Fibroblast of the conjunctiva (primary cell): ENCODE measurements at regions not wholly inside any gene's neighbourhood (a gene's known extent, or its start where the extent isn't known, plus 50 kb on each side); places are given as distances from the start of the nearest gene placed in this dataset.

Experiments used
- DNase-seq: peaks from one replicate; pipeline ENCODE4 v3.0.0-alpha.2; 2010; ENCODE audit warnings: low read depth

DNA sequence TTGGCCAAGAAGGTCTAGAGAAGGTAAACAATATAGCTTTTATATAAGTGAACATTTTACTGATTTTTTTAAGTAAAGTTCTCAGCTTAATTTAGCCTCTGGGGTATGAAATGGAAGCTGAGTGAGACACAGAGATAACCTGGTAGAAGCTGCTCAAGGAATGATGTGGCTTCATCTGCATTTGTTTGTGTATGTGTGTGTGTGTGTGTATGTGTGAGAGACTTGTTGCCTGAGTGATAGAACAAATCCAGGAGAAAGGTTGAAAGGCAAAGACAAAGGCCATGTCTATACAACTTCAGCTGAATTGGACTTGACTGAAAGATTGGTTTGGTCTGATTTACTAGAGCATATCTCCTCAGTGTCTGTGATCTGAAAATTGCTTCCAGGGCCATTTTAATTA, 63.6 kb downstream of the PCDH7 start:
- DNase-seq, result no peak

DNA sequence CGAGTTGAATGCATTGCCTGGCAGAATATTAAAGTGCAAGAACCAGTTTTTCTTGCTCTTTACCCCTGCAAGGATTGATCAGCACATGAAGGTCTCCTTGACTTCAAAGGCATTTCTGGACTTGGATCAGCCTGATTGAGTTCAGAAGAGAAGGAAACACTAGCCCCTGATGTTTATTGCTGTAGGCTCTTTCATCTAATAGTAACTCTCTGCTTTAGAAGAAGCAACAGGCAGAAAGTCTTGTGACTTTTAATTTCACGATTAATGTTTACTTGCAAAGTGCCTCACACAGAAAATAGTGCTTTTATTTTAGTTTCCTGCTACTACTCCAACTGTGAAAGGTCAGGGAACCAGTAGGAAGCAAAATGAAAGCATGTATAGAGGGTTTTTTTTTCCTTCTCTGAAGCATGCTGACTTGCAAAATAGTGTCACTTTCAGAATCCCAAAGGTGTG, 69.1 kb downstream of the PCDH7 start:
- no peak for DNase-seq

DNA sequence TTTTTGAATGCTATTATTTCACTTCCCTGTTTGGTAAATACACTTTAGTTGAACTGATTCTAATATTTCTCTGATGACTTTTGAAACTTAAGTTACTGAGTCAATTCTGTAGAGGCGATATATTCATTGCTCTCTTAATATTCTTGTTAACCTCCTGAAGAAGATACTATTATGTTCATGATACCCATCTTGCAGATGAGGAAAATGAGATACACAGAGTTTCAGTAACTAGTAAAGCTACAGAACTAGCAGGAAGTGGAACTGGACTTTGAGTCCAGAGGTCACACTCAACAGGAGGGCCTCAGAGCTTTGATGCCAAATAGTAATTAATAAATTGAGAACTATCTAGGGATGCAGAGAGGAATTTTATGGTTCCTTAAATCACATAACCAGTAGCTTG, 70.0 kb downstream of the PCDH7 start:
- DNase-seq, result no peak

DNA sequence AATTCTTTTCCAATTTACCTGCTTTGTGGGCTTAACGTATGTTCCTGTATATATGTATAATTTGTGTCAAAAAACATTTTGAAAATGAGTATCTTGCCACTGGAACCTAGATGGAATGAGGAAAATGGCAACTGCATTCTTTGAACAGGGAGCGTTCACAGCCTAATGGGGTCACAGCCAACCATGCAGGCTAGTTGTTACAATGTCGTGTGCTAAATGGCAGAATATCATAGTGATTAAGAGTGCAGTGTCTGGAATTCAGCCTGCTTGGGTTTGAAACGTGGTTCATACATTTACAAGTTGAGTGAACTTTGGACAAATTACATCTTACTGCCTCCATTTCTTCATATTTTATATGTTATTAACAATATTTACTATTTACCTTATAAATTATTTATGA, 70.8 kb downstream of the PCDH7 start:
- DNase-seq, result no peak

DNA sequence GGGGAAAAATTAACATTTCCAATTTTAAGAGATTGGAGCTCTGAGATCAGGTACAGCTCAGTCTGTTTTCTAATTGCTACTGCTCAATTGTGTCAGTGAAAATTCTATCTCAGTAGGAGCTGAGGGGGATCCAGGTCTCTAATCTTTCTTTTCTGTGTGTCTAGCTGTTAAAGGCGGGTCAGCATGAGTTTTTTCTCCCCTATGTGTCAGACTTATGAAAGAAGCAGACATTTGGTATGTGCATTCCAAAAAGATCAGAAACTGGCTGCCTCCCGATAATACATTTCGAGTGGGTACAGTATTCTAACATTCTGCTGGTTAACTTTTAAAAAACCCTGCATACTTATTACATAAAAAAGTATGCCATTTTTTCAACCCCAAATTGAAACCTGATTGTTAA, 72.4 kb downstream of the PCDH7 start:
- DNase-seq, result no peak

DNA sequence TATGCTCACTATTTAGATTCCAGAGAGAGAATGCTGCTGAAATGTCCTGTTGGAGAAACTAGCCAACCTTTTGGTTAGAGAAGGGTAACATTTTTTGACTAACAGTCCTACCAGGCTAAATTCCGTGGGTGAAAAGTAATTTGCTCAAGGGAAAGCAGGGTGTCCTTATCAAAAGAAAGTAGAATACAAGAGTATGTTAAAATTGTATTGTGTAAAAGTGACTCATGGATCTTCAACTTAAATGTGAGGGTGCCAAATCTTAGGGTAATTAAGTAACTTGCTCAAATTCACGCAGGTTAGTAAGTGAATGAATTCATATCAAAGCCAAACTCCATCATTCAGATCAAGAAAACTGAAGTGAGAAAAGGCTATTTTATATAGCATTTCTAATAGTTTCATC, 81.7 kb downstream of the PCDH7 start:
- DNase-seq, result no peak

DNA sequence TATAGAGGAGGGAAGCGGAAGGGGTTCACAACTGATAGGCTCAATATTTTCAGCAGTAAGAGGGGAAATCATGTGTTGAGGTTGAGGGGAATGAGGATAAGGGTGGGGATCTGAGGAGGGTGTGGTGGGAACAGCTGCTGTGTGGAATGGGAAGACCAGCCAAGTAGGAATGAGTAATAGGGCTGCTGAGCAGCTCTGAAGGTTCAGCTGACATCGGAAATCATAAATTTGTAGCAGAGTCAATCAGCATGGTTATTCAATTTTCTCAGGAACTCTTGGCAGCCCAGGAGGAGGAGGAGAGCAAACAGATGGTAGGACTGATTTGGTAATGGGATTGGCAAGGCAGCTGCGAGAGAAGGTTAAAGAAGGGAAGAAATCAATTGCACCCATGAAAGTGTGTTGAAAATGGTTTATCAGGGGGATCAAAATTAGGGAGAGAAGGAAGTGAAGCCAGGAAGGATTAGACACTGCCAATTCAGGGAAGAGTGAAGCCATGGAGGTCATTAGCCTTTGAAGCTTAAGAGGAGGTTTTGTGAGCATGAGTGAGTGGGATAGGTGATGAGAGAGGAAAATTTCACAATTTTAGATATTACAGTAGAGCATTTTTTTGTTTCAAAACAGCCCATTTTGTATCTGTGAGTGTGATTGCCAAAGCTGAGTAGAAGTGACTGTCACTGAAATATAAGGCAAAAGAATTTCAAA, 82.6 kb downstream of the PCDH7 start:
- peak; percentile 14 for DNase-seq

DNA sequence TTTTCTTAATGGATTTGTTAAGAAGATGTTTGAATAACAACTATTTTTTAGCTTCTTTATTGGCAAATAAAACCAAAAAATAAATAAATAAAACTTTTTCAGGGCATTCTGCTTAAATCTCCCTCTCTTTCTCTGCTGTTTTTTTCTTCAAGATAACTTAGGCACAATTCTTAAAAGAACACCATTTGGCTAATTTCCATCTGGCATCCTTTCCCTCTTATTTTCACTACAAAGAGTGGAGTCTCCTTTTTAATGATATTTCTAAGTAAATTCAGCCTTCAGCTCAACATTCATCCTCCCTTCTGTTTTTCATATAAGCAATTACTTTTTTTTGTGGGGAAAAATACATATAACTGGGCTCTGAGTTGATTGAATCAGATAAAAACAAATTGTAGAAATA, 88.1 kb downstream of the PCDH7 start:
- no peak for DNase-seq

DNA sequence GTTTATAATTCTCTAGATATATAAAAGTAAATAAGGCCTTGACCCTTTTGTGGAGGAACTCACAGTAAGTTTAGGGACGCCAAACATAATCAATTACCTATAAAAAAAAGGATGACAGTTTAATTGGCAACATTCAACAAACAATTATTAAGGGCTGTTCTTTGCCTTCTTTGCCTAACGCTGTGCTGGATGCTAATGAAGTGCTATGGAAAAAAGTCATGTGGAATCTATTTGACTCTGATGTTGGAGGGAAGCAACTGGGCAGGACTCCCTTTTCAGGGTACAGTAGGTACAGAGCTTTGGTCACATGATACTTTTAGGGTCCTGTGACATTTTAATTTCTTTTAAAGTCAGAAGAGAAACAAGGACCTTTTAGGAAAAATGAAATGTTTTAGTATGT, 91.1 kb downstream of the PCDH7 start:
- no peak for DNase-seq

DNA sequence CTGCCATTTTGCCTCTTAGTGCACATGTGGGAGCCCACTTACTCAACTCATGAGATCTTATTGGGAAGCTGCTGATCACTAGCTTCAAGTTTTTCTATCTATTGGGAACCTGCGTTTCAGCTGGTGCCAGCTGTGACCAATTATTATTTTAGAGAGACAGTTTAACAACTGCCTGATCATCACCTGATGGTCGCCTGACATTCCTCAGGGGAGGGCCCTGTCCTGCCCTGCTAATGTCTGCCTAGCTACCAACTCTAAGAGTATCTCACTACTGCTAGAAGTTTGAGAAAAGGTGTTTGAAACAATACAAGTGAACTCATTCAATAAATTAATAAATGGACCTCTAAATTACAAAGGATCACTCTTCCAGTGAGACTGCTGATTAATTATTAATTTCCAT, 95.5 kb downstream of the PCDH7 start:
- no peak for DNase-seq

DNA sequence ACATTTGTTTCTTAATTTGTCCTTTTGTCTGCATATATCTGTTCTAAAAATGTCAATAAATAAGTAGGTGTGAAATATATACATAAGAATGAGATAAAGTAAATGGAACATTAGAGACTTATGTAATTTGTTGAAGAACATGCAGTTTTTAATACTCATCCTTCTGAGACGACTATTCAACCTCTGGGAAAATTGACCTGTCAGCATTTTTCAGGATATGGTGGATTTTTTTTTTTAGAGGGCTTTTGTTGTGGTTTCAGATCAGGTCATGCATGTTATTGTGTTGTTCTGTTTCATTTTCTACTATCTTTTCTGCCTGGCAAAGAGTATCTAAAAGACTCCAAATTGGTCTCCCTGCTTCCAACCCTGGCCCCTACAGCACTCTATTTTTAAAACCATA, 97.3 kb downstream of the PCDH7 start:
- no peak for DNase-seq

DNA sequence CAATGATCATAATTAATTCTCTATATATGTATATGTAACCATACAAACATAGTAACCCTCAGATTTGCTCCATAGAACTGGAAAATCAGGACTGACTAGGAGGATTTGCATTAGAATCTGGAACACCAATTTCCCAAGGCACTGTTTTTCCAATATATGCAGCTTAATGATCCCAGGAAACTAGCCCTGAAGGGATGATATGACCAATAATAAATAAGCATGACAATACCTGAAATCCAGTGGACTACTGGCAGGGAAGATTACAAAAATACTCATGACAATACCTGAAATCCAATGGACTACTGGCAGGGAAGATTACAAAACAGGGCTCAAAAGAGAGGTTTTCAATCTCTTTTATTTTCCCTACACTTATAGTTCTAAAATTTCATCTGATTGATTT, 98.4 kb downstream of the PCDH7 start:
- no peak for DNase-seq

DNA sequence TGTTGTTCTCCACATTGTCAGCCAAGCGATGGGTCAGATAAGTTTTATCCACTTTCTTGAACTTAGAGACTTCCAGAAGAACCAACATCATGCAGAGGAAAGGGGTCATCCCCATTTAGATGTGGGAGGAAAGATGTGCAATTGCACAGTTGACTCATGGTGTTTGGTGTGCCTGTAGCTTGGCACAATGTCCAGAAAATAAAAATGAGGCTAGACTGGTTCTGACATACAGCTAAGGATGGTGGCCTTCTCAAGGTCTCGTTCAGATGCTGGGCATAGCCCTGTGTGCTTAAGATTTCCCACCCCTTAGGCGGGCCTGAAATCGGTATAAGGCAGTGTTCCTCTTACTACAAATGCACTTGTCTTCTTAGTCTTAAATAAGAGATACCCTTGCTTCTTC, 101.1 kb downstream of the PCDH7 start:
- no peak for DNase-seq

DNA sequence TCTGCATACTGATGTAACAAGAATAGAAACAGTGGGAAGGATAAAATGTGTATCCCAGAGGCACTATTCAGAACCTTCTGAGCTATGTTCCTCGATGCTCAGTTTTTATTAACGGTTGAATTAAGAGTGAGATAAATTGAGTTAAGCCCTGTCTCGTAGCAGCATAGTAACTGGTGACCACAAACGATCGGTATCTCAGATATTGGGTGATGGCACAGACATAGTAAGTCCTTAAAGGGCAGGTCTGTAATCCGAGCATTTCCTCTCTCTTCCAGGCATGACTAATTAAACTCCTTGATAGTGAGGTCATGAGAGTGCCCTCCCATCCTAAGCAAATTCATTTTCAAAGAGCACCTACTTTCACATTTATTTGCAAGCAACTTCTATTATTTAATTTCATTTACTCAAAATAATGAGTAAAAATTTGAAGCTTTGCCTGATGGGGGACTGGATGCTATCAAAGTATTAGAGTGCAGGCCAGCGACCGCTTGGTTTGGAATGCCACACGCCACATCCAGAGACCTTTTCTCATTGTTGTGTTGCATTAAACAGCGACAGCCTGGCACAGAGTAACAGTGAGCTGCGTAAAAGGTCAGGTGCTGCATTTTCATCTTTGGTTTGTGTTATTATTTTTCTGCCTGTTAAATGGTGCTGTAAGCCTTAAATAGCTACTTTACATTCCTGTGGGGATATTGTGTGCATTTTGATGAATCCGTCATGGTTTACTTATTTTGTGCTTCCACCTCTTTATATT, 101.9 kb downstream of the PCDH7 start:
- DNase-seq, result no peak

DNA sequence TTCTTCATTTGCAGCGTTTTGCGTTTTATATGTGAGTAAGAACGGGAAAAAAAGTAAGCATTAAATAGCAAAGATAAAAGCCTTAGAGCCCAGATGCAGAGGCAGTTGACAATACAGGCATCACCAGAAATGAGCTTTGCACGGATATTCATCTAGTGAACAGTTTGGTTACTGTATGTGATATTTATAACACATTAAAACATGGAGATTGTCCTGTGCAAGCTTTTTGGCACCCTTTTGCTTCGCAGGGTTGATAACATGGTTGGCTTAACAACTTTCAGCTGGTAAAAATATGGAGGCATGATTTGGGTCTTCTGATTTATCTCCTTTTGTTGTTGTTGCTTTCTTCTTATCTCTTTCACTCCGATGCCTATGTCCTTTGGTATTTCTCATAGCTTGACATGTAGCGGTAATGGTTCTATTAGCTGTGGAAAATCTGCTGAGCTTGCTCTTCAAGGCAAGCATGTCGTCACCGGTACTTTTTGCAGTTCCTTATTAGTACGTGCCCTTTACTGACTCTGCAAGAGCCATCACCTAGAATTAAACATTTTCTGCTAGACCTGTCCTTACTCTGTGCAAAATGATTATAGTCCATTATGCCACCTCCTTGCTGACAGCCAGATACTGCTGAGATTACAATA, 102.9 kb downstream of the PCDH7 start:
- DNase-seq, result no peak

DNA sequence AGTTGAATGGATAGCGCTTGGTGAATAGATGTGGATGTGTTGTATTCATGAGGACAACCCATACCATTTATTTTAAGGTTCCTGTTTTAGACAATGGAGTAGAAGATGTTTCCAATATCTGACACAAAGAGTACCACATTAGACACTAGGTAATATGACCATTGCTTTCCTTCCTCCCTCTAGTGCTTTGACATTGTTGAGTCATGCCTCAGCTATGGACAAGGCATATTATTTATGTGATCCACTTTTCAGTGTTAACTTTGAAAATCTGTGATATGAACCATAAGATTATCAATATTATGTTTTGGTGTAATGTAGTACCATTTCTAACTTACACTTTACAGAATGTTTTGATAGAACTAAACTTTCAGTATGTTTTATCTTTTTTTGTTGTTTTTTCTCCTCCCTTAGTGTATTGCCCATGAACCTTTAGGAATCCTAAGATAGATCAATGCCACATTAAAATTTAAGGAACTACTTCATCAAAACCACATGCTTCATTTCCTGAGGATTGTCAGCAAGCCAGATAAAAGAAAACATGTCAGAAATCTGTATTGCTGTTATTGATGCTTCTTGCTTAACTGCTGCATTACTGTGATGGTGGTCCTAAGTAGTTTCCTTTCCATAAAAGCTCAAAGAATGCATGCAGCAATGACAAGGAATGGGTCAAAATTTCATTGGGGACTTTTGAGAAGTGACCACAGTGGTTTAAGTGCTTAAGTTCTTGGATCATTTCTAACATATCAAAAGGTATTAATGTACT, 105.0 kb downstream of the PCDH7 start:
- DNase-seq, result no peak

DNA sequence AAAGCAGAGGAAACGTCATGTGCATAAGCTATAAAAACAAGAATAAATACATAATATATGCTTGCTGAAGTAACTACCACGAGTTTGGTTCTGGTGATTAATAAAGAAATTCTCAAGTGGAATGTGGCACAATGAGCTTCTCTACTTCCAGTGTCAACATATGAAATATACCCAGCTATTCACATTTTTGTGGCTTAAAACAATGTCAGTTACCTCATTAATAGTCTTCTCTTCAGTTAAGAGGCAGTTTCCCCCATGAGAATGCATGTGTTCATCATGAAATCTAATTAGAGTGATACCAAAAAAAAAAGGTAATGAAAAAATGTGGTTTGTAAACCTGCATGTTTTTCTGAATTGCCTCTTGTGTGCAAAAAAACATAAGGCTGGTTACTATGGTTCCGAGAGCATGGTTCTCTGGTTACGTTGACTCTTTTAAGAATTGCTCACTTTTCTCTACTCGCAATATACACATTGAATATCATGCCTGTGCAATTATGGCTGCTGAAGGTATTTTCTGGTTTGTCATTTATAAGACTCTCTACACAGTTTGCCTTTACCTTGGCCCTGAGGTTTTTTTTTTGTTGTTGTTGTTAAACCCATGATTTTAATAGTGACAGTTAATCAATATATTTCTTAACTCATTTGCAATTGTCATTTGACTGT, 108.2 kb downstream of the PCDH7 start:
- DNase-seq, result no peak

DNA sequence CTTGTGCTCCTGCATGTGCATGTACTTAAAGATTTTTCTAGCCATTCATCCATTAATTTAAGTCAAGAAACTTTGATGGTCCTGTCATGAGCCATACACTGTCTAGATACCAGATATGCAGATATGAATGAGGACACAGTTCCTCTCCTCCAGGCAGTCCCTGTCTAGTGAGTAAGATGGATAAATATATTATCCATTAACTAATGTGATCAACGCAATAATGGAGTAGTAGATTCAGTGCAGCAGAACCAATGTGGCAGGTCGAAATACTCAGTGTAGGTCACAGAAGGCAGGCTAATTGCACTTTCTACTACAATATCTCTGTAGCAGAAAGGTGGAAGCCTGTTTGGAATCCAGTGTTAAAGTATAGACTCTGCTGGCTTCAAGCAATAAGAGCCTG, 112.5 kb downstream of the PCDH7 start:
- DNase-seq, result no peak

DNA sequence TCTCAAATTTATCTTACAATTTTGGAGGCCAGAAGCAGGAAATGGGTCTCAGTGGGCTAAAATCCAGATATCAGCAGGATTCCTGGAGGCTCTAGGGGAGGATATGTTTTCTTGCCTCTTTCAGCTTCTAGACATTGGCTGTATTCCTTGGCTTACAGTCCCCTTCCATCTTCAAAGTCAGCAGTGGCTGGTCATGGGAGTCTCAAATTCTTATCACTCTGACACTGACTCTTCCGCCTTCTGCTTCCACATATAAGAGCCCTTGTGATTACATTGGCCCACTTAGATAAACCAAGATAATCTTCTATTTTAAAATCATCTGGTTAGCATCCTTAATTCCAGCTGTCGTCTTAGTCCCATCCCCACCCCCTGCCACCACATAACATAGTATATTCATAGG, 113.0 kb downstream of the PCDH7 start:
- no peak for DNase-seq

DNA sequence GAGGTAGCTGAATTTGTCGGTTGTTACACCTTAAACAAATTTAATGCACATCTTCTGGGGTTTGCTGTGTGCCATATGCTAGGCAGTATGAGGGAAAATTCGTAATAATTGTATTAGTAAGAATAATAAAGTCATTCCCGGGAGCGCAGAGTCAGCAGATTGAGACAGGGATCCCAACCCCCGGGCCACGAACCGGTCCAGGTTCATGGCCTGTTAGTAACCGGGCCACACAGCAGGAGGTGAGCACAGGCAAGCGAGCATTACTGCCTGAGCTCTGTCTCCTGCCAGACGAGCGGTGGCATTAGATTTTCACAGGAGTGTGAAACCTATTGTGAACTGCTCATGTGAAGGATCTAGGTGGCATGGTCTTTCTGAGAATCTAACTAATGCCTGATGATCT, 114.9 kb downstream of the PCDH7 start:
- DNase-seq, result no peak

DNA sequence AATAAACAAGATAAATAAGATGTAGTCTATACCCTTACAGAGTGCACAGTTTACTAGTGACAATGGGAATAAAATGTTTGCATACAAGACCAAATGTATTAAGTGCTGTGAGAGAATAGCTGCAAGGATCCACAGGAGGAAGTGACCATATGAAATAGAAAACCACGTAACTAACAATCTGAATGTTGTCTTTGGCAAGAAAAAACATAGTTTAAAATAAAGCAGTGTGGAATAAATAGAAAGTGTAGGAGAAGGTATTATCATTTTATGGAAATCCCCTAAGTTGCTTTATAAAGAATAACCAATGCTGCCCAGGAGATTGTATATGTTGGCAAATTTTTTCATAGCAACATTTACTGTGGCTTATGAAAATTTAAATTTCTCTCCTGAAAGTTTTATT, 116.1 kb downstream of the PCDH7 start:
- no peak for DNase-seq

DNA sequence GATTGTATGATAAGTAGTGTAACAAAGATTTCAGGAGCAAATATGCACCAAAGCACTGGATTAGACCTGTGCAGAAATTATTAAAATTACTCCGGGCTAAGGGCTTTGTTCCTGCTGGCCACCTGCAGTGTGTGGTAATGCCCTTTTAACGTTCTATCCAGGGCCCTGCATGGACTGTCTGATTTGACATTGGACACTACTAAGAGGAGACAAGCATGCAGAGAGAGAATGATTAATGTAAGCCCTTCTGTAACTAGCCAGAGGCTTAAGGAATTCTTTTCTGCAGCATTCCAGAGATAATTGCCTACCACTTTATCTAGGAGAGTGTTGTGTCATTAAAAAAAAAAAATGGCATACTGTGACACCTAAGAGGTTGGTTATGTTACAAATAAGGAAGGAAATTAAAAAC, 117.0 kb downstream of the PCDH7 start:
- DNase-seq, result no peak
